Sigmoid colon (tissue), 4 donors: ENCODE measurements at regions not wholly inside any gene's neighbourhood (a gene's known extent, or its start where the extent isn't known, plus 50 kb on each side); places are given as distances from the start of the nearest gene placed in this dataset.

ENCODE experiments used
- EP300 ChIP-seq, 4 donors: sonication (generic); formaldehyde crosslinking; IDR thresholded peaks; one replicate each; pipeline ENCODE4 v1.6.1; 2017; ENCODE audit warnings: antibody characterized with exemption in 4 of 4
- POLR2A ChIP-seq, 2 donors: fragments of 450-650 bp; IDR thresholded peaks; one replicate each; pipeline ENCODE4 v1.6.1; 2016; ENCODE audit warnings: antibody characterized with exemption in 2 of 2, mild to moderate bottlenecking in 2 of 2, moderate library complexity in 2 of 2
- POLR2AphosphoS5 ChIP-seq, 4 donors: sonication (generic); formaldehyde crosslinking; IDR thresholded peaks; one replicate each; pipeline ENCODE4 v1.6.1; 2017; ENCODE audit warnings: antibody characterized with exemption in 4 of 4
- TF ChIP-seq, protein P1 (sequence below), 4 experiments: fragments of 450-650 bp in 3 of 4; fragments of 200-600 bp in 1 of 4; IDR thresholded peaks; one replicate each; pipeline ENCODE4 v1.5.1; 2016 to 2019; ENCODE audit warnings: antibody characterized with exemption in 4 of 4, mild to moderate bottlenecking in 3 of 4, moderate library complexity in 2 of 4

GRCh38 chr2:226600184-226600583, 199.4 kb downstream of the IRS1 start:
- TF ChIP-seq, protein P1, sequence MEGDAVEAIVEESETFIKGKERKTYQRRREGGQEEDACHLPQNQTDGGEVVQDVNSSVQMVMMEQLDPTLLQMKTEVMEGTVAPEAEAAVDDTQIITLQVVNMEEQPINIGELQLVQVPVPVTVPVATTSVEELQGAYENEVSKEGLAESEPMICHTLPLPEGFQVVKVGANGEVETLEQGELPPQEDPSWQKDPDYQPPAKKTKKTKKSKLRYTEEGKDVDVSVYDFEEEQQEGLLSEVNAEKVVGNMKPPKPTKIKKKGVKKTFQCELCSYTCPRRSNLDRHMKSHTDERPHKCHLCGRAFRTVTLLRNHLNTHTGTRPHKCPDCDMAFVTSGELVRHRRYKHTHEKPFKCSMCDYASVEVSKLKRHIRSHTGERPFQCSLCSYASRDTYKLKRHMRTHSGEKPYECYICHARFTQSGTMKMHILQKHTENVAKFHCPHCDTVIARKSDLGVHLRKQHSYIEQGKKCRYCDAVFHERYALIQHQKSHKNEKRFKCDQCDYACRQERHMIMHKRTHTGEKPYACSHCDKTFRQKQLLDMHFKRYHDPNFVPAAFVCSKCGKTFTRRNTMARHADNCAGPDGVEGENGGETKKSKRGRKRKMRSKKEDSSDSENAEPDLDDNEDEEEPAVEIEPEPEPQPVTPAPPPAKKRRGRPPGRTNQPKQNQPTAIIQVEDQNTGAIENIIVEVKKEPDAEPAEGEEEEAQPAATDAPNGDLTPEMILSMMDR (IDR thresholded peaks at IDR 0.05): no peak
- TF ChIP-seq POLR2A (IDR thresholded peaks at IDR 0.05): no peak
- no peak for TF ChIP-seq EP300 (IDR thresholded peaks at IDR 0.05)
- TF ChIP-seq POLR2AphosphoS5 (IDR thresholded peaks at IDR 0.05): no peak
